ENCODE measurements at regions not wholly inside any gene's neighbourhood (a gene's known extent, or its start where the extent isn't known, plus 50 kb on each side); places are given as distances from the start of the nearest gene placed in this dataset.
"Not testable (repeated sequence)": the region's sequence is repeated elsewhere in the genome, so short reads cannot be mapped to it uniquely, and the experiment has no call there.

DNA sequence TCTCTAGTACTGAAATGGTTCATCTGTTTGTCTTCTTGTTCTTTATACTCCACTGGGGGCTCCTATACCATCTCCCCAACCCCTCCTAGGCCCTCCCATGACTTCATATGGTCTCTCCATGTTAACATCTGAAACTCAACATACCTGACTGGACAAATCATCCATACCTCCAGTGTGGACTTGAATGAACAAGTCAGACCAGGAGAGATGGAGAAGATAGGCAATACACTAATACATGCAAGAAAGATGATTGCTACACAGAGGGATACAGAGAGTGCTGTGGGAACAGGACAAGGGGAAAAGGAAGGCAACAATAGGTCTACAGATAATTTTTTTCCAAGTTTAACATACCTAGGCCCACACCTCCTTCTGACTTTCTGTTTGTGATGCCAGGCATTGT, 175.1 kb downstream of the FHIP1A start:
- Histone ChIP-seq H3K79me2 (ENCODE audit: insufficient read depth, low read length) (no peaks in the 10 kb centered on the region), H3K9me3 (ENCODE audit: insufficient read depth, low read length) (no peaks in the 10 kb centered on the region), H3K9ac (ENCODE audit: low read length) (no peak overlapping the region), H3K27ac (ENCODE audit: low read depth, low read length) (no peak overlapping the region), H3K9me2 (replicated peaks; ENCODE audit: insufficient read depth, low read length) (no peaks in the 10 kb centered on the region), H4K20me1 (ENCODE audit: low read depth, low read length) (no peaks in the 10 kb centered on the region), H3K4me3 (ENCODE audit: insufficient read depth, low read length, poor library complexity, severe bottlenecking) (no peak overlapping the region), H3K4me2 (ENCODE audit: low read depth, low read length, poor library complexity, severe bottlenecking) (no peak overlapping the region), H3K27me3 (ENCODE audit: low read length) (no peaks in the 10 kb centered on the region), H2AFZ (ENCODE audit: low read depth, low read length, severe bottlenecking) (no peak overlapping the region), H3K36me3 (ENCODE audit: low read length) (no peaks in the 10 kb centered on the region), H3F3A (ENCODE audit: insufficient read depth) (no peaks in the 10 kb centered on the region)
- TF ChIP-seq, protein P1, sequence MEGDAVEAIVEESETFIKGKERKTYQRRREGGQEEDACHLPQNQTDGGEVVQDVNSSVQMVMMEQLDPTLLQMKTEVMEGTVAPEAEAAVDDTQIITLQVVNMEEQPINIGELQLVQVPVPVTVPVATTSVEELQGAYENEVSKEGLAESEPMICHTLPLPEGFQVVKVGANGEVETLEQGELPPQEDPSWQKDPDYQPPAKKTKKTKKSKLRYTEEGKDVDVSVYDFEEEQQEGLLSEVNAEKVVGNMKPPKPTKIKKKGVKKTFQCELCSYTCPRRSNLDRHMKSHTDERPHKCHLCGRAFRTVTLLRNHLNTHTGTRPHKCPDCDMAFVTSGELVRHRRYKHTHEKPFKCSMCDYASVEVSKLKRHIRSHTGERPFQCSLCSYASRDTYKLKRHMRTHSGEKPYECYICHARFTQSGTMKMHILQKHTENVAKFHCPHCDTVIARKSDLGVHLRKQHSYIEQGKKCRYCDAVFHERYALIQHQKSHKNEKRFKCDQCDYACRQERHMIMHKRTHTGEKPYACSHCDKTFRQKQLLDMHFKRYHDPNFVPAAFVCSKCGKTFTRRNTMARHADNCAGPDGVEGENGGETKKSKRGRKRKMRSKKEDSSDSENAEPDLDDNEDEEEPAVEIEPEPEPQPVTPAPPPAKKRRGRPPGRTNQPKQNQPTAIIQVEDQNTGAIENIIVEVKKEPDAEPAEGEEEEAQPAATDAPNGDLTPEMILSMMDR (IDR thresholded peaks at IDR 0.05; ENCODE audit: insufficient read depth, low read length, poor library complexity, severe bottlenecking): no peak
- TF ChIP-seq EZH2phosphoT487 (conservative IDR thresholded peaks at IDR 0.05; ENCODE audit: low read length): no peak

DNA sequence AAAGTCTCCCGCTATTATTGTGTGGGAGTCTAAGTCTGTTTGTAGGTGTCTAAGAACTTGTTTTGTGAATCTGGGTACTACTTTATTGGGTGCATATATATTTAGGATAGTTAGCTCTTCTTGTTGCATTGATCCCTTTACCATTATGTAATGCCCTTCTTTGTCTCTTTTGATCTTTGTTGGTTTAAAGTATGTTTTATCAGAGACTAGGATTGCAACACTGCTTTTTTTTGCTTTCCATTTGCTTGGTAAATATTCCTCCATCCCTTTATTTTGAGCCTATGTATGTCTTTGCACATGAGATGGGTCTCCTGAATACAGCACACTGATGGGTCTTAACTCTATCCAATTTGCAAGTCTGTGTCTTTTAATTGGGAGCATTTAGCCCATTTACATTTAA, 165.2 kb downstream of the GATB start:
- H3K4me2 ChIP-seq (ENCODE audit: low read depth, low read length, poor library complexity, severe bottlenecking); H3K9me2 ChIP-seq (replicated peaks; ENCODE audit: insufficient read depth, low read length); H3K4me3 ChIP-seq (ENCODE audit: insufficient read depth, low read length, poor library complexity, severe bottlenecking); H3K79me2 ChIP-seq (ENCODE audit: insufficient read depth, low read length); H3K9ac ChIP-seq (ENCODE audit: low read length); H4K20me1 ChIP-seq (ENCODE audit: low read depth, low read length); H3K9me3 ChIP-seq (ENCODE audit: insufficient read depth, low read length); H3K36me3 ChIP-seq (ENCODE audit: low read length); H2AFZ ChIP-seq (ENCODE audit: low read depth, low read length, severe bottlenecking); H3K27me3 ChIP-seq (ENCODE audit: low read length); H3F3A ChIP-seq (ENCODE audit: insufficient read depth); H3K27ac ChIP-seq (ENCODE audit: low read depth, low read length): not testable (repeated sequence)

DNA sequence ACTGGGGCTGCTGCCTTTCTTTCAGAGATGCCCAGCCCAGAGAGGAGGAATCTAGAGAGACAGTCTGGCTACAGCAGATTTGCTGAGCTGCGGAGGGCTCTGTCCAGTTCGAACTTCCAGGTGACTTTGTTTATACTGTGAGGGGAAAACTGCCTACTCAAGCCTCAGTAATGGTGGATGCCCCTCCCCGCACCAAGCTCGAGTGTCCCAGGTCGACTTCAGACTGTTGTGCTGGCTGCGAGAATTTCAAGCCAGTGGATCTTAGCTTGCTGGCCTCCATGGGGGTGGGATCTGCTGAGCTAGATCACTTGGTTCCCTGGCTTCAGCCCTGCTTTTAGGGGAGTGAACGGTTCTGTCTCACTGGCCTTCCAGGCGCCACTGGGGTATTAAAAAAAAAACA, 163.1 kb downstream of the GATB start:
- H3F3A ChIP-seq (ENCODE audit: insufficient read depth); H3K4me2 ChIP-seq (ENCODE audit: low read depth, low read length, poor library complexity, severe bottlenecking); H3K36me3 ChIP-seq (ENCODE audit: low read length): not testable (repeated sequence)

DNA sequence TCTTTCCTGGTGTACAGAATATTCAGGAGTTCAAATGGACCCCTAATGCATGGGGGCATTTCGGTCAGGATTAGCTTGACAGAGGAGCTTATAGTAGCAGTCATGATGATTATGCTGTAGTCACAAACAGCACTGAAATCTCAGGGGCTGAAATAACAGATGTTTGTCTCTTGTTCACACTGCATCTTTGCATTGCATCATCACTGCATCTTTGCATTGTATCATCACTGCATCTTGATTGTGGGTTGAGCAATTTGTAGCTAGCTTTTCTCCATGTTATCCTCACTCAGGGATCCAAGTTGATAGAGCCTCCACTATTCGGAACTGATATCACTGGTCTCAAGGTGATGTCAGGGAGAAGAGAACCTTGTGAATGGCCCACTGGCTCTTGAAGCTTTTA, 160.9 kb downstream of the GATB start:
- H3K27me3 ChIP-seq (ENCODE audit: low read length): no peaks in the 10 kb centered on the region
- no peak overlapping the region for H2AFZ ChIP-seq (ENCODE audit: low read depth, low read length, severe bottlenecking)
- no peak for TF ChIP-seq EZH2phosphoT487 (conservative IDR thresholded peaks at IDR 0.05; ENCODE audit: low read length)
- TF ChIP-seq, protein P1 (IDR thresholded peaks at IDR 0.05; ENCODE audit: insufficient read depth, low read length, poor library complexity, severe bottlenecking): no peak
- H3K9ac ChIP-seq (ENCODE audit: low read length): no peak overlapping the region
- no peaks in the 10 kb centered on the region for H4K20me1 ChIP-seq (ENCODE audit: low read depth, low read length)
- H3F3A ChIP-seq (ENCODE audit: insufficient read depth): no peaks in the 10 kb centered on the region
- no peaks in the 10 kb centered on the region for H3K79me2 ChIP-seq (ENCODE audit: insufficient read depth, low read length)
- no peak overlapping the region for H3K4me3 ChIP-seq (ENCODE audit: insufficient read depth, low read length, poor library complexity, severe bottlenecking)
- no peaks in the 10 kb centered on the region for H3K9me3 ChIP-seq (ENCODE audit: insufficient read depth, low read length)
- H3K27ac ChIP-seq (ENCODE audit: low read depth, low read length): no peak overlapping the region
- no peak overlapping the region for H3K4me2 ChIP-seq (ENCODE audit: low read depth, low read length, poor library complexity, severe bottlenecking)
- H3K36me3 ChIP-seq (ENCODE audit: low read length): no peaks in the 10 kb centered on the region
- no peaks in the 10 kb centered on the region for H3K9me2 ChIP-seq (replicated peaks; ENCODE audit: insufficient read depth, low read length)

More for the DNA sequence above, 163.1 kb downstream of the GATB start:
- H2AFZ ChIP-seq (ENCODE audit: low read depth, low read length, severe bottlenecking); H3K27me3 ChIP-seq (ENCODE audit: low read length); H4K20me1 ChIP-seq (ENCODE audit: low read depth, low read length); H3K4me3 ChIP-seq (ENCODE audit: insufficient read depth, low read length, poor library complexity, severe bottlenecking); H3K79me2 ChIP-seq (ENCODE audit: insufficient read depth, low read length); H3K9me2 ChIP-seq (replicated peaks; ENCODE audit: insufficient read depth, low read length); H3K9ac ChIP-seq (ENCODE audit: low read length); H3K9me3 ChIP-seq (ENCODE audit: insufficient read depth, low read length); H3K27ac ChIP-seq (ENCODE audit: low read depth, low read length): not testable (repeated sequence)

All from SU-DHL-6 (cell line).